ENCODE measurements at regions not wholly inside any gene's neighbourhood (a gene's known extent, or its start where the extent isn't known, plus 50 kb on each side); places are given as distances from the start of the nearest gene placed in this dataset.

- Histone ChIP-seq H3K36me3 (ENCODE audit: control insufficient read depth, insufficient read depth, low read length) (no peaks in the 10 kb centered on the region), H3K4me3 (ENCODE audit: low read length) (no peak overlapping the region), H3K9me3 (ENCODE audit: control insufficient read depth, low read length) (no peaks in the 10 kb centered on the region), H3K27me3 (ENCODE audit: control insufficient read depth, insufficient read depth, low read length) (no peaks in the 10 kb centered on the region), H3K4me1 (ENCODE audit: control insufficient read depth, insufficient read depth, low read length) (no peaks in the 10 kb centered on the region), H3K9ac (ENCODE audit: low read length) (no peak overlapping the region)
Measured at GRCh38 chr3:152961323-152961722, 126.4 kb downstream of the P2RY1 start.

GRCh38 chr3:152964911-152965609 is 130.1 kb downstream of the P2RY1 start:
- Histone ChIP-seq H3K4me1 (ENCODE audit: control insufficient read depth, insufficient read depth, low read length) (no peaks in the 10 kb centered on the region), H3K27me3 (ENCODE audit: control insufficient read depth, insufficient read depth, low read length) (no peaks in the 10 kb centered on the region), H3K9me3 (ENCODE audit: control insufficient read depth, low read length) (peaks cover 6% of the 10 kb centered on the region), H3K9ac (ENCODE audit: low read length) (no peak overlapping the region), H3K4me3 (ENCODE audit: low read length) (no peak overlapping the region), H3K36me3 (ENCODE audit: control insufficient read depth, insufficient read depth, low read length) (no peaks in the 10 kb centered on the region)

GRCh38 chr3:152968388-152969024 is 133.6 kb downstream of the P2RY1 start:
- Histone ChIP-seq H3K4me3 (ENCODE audit: low read length) (no peak overlapping the region), H3K27me3 (ENCODE audit: control insufficient read depth, insufficient read depth, low read length) (no peaks in the 10 kb centered on the region), H3K9me3 (ENCODE audit: control insufficient read depth, low read length) (peaks cover 6% of the 10 kb centered on the region), H3K9ac (ENCODE audit: low read length) (no peak overlapping the region), H3K36me3 (ENCODE audit: control insufficient read depth, insufficient read depth, low read length) (no peaks in the 10 kb centered on the region), H3K4me1 (ENCODE audit: control insufficient read depth, insufficient read depth, low read length) (no peaks in the 10 kb centered on the region)

GRCh38 chr3:152969557-152970300 is 134.8 kb downstream of the P2RY1 start:
- H3K36me3 ChIP-seq (ENCODE audit: control insufficient read depth, insufficient read depth, low read length) = no peaks in the 10 kb centered on the region
- peaks cover 6% of the 10 kb centered on the region for H3K9me3 ChIP-seq (ENCODE audit: control insufficient read depth, low read length)
- H3K27me3 ChIP-seq (ENCODE audit: control insufficient read depth, insufficient read depth, low read length) = no peaks in the 10 kb centered on the region
- no peaks in the 10 kb centered on the region for H3K4me1 ChIP-seq (ENCODE audit: control insufficient read depth, insufficient read depth, low read length)
- no peak overlapping the region for H3K4me3 ChIP-seq (ENCODE audit: low read length)
- no peak overlapping the region for H3K9ac ChIP-seq (ENCODE audit: low read length)

- H3K27me3 ChIP-seq (ENCODE audit: control insufficient read depth, insufficient read depth, low read length) = no peaks in the 10 kb centered on the region
- H3K4me1 ChIP-seq (ENCODE audit: control insufficient read depth, insufficient read depth, low read length) = no peaks in the 10 kb centered on the region
- H3K9me3 ChIP-seq (ENCODE audit: control insufficient read depth, low read length) = peaks cover 6% of the 10 kb centered on the region
- H3K9ac ChIP-seq (ENCODE audit: low read length) = no peak overlapping the region
- H3K4me3 ChIP-seq (ENCODE audit: low read length) = no peak overlapping the region
- H3K36me3 ChIP-seq (ENCODE audit: control insufficient read depth, insufficient read depth, low read length) = no peaks in the 10 kb centered on the region
Measured at GRCh38 chr3:152970851-152971250, 135.9 kb downstream of the P2RY1 start.

- Histone ChIP-seq H3K9ac (ENCODE audit: low read length) (no peak overlapping the region), H3K27me3 (ENCODE audit: control insufficient read depth, insufficient read depth, low read length) (no peaks in the 10 kb centered on the region), H3K9me3 (ENCODE audit: control insufficient read depth, low read length) (peaks cover 3% of the 10 kb centered on the region), H3K4me1 (ENCODE audit: control insufficient read depth, insufficient read depth, low read length) (no peaks in the 10 kb centered on the region), H3K36me3 (ENCODE audit: control insufficient read depth, insufficient read depth, low read length) (no peaks in the 10 kb centered on the region), H3K4me3 (ENCODE audit: low read length) (no peak overlapping the region)
Measured at GRCh38 chr3:152971880-152972279, 136.9 kb downstream of the P2RY1 start.

- H3K36me3 ChIP-seq (ENCODE audit: control insufficient read depth, insufficient read depth, low read length) = no peaks in the 10 kb centered on the region
- no peak overlapping the region for H3K4me3 ChIP-seq (ENCODE audit: low read length)
- H3K9ac ChIP-seq (ENCODE audit: low read length) = no peak overlapping the region
- H3K4me1 ChIP-seq (ENCODE audit: control insufficient read depth, insufficient read depth, low read length) = no peaks in the 10 kb centered on the region
- H3K9me3 ChIP-seq (ENCODE audit: control insufficient read depth, low read length) = no peaks in the 10 kb centered on the region
- H3K27me3 ChIP-seq (ENCODE audit: control insufficient read depth, insufficient read depth, low read length) = no peaks in the 10 kb centered on the region
Measured at GRCh38 chr3:152973575-152973974, 138.6 kb downstream of the P2RY1 start.

- Histone ChIP-seq H3K9ac (ENCODE audit: low read length) (no peak overlapping the region), H3K27me3 (ENCODE audit: control insufficient read depth, insufficient read depth, low read length) (no peaks in the 10 kb centered on the region), H3K4me3 (ENCODE audit: low read length) (no peak overlapping the region), H3K4me1 (ENCODE audit: control insufficient read depth, insufficient read depth, low read length) (no peaks in the 10 kb centered on the region), H3K36me3 (ENCODE audit: control insufficient read depth, insufficient read depth, low read length) (no peaks in the 10 kb centered on the region), H3K9me3 (ENCODE audit: control insufficient read depth, low read length) (no peaks in the 10 kb centered on the region)
Measured at GRCh38 chr3:152976239-152976638, 141.3 kb downstream of the P2RY1 start.

- Histone ChIP-seq H3K4me1 (ENCODE audit: control insufficient read depth, insufficient read depth, low read length) (no peaks in the 10 kb centered on the region), H3K9ac (ENCODE audit: low read length) (no peak overlapping the region), H3K4me3 (ENCODE audit: low read length) (no peak overlapping the region), H3K27me3 (ENCODE audit: control insufficient read depth, insufficient read depth, low read length) (no peaks in the 10 kb centered on the region), H3K36me3 (ENCODE audit: control insufficient read depth, insufficient read depth, low read length) (no peaks in the 10 kb centered on the region), H3K9me3 (ENCODE audit: control insufficient read depth, low read length) (no peaks in the 10 kb centered on the region)
Measured at GRCh38 chr3:152977366-152977765, 142.4 kb downstream of the P2RY1 start.

- Histone ChIP-seq H3K4me3 (ENCODE audit: low read length) (no peak overlapping the region), H3K9ac (ENCODE audit: low read length) (no peak overlapping the region), H3K9me3 (ENCODE audit: control insufficient read depth, low read length) (no peaks in the 10 kb centered on the region), H3K36me3 (ENCODE audit: control insufficient read depth, insufficient read depth, low read length) (no peaks in the 10 kb centered on the region), H3K4me1 (ENCODE audit: control insufficient read depth, insufficient read depth, low read length) (no peaks in the 10 kb centered on the region), H3K27me3 (ENCODE audit: control insufficient read depth, insufficient read depth, low read length) (no peaks in the 10 kb centered on the region)
Measured at GRCh38 chr3:152978152-152978551, 143.2 kb downstream of the P2RY1 start.

- Histone ChIP-seq H3K4me1 (ENCODE audit: control insufficient read depth, insufficient read depth, low read length) (peaks cover 4% of the 10 kb centered on the region), H3K9ac (ENCODE audit: low read length) (no peak overlapping the region), H3K9me3 (ENCODE audit: control insufficient read depth, low read length) (no peaks in the 10 kb centered on the region), H3K27me3 (ENCODE audit: control insufficient read depth, insufficient read depth, low read length) (no peaks in the 10 kb centered on the region), H3K36me3 (ENCODE audit: control insufficient read depth, insufficient read depth, low read length) (no peaks in the 10 kb centered on the region), H3K4me3 (ENCODE audit: low read length) (no peak overlapping the region)
Measured at GRCh38 chr3:152997526-152997925, 162.6 kb downstream of the P2RY1 start.

- Histone ChIP-seq H3K9ac (ENCODE audit: low read length) (no peak overlapping the region), H3K36me3 (ENCODE audit: control insufficient read depth, insufficient read depth, low read length) (no peaks in the 10 kb centered on the region), H3K4me1 (ENCODE audit: control insufficient read depth, insufficient read depth, low read length) (peaks cover 4% of the 10 kb centered on the region), H3K9me3 (ENCODE audit: control insufficient read depth, low read length) (no peaks in the 10 kb centered on the region), H3K27me3 (ENCODE audit: control insufficient read depth, insufficient read depth, low read length) (no peaks in the 10 kb centered on the region), H3K4me3 (ENCODE audit: low read length) (no peak overlapping the region)
Measured at GRCh38 chr3:152998591-152998990, 163.4 kb upstream of the RAP2B start.

All from mucosa of stomach (tissue), 1 donor.